Fibroblast of lung (primary cell): ENCODE measurements at regions not wholly inside any gene's neighbourhood (a gene's known extent, or its start where the extent isn't known, plus 50 kb on each side); places are given as distances from the start of the nearest gene placed in this dataset.

ENCODE experiments used
- EZH2 ChIP-seq: IDR thresholded peaks from 2 replicates; pipeline ENCODE4 v1.5.1; 2012; ENCODE audit warnings: low read length, control low read depth, mild to moderate bottlenecking; ENCODE audit errors: missing control alignments
- TF ChIP-seq, protein P1 (sequence below), 2 donors: IDR thresholded peaks in 1 of 2; conservative IDR thresholded peaks in 1 of 2; 1 replicate in 1 of 2; 2 replicates in 1 of 2; pipeline ENCODE4 v1.5.1; 2011 to 2012; ENCODE audit warnings: low read length in 2 of 2, control low read depth in 1 of 2, inconsistent platforms in 1 of 2, low read depth in 1 of 2, mild to moderate bottlenecking in 1 of 2

DNA sequence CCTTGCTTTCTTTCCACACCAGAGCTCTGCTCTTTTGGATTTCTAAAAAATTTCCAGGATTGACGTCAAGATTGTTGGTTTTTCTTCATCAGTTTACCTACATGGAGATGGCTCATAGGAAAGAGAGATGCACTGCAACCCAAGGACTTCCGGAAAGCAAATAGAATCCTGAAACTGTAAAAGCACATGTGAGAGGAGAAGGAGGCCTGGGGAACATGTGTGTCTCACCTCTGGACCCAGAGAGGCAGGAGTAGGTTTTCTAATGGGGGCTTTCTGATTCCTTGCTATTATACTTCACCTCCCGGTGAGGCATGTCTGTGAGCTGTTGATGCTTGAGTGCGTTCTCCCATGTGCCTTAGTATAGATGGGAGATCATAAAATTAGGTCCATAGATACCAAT is 362.8 kb downstream of the DCDC2C start:
- TF ChIP-seq, protein P1, sequence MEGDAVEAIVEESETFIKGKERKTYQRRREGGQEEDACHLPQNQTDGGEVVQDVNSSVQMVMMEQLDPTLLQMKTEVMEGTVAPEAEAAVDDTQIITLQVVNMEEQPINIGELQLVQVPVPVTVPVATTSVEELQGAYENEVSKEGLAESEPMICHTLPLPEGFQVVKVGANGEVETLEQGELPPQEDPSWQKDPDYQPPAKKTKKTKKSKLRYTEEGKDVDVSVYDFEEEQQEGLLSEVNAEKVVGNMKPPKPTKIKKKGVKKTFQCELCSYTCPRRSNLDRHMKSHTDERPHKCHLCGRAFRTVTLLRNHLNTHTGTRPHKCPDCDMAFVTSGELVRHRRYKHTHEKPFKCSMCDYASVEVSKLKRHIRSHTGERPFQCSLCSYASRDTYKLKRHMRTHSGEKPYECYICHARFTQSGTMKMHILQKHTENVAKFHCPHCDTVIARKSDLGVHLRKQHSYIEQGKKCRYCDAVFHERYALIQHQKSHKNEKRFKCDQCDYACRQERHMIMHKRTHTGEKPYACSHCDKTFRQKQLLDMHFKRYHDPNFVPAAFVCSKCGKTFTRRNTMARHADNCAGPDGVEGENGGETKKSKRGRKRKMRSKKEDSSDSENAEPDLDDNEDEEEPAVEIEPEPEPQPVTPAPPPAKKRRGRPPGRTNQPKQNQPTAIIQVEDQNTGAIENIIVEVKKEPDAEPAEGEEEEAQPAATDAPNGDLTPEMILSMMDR (conservative IDR thresholded peaks at IDR 0.05 in 1 of 2, IDR thresholded peaks at IDR 0.05 in 1 of 2; ENCODE audit: low read depth in 1 of 2, low read length in 2 of 2) = no peak
- no peak for TF ChIP-seq EZH2
